GM12875 (cell line): ENCODE measurements at regions not wholly inside any gene's neighbourhood (a gene's known extent, or its start where the extent isn't known, plus 50 kb on each side); places are given as distances from the start of the nearest gene placed in this dataset.

Experiments used
- H3K4me3 ChIP-seq: one replicate; pipeline ENCODE4 v1.5.1; 2011; ENCODE audit warnings: low read depth, low read length, control low read depth
- TF ChIP-seq, protein P1 (sequence below): IDR thresholded peaks from 2 replicates; pipeline ENCODE4 v1.5.1; 2011; ENCODE audit warnings: low read depth, mild to moderate bottlenecking, control low read depth, inconsistent platforms, low read length, moderate library complexity, borderline replicate concordance; ENCODE audit not compliant: insufficient read depth

DNA sequence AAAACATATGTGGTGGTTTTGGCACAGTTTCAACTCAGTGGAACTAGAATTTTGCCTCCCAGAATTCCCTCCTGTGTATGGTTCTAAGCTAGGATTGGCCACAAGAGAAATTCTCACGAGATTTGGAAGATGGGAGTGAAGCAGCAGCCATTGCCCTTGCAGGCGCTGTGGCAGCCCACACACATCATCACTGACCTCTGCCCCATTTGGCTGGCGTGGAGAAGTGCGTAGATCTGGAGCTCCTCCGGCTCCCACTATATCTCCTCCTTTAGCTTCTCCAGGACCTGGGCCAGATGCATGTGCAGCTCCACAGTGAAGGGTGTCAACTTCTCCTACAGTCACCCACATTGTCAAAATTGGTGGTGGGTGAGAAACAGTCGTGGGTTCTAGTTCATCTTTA, 199.6 kb downstream of the EFHB start:
- H3K4me3 ChIP-seq, result no peak overlapping the region
- TF ChIP-seq, protein P1, sequence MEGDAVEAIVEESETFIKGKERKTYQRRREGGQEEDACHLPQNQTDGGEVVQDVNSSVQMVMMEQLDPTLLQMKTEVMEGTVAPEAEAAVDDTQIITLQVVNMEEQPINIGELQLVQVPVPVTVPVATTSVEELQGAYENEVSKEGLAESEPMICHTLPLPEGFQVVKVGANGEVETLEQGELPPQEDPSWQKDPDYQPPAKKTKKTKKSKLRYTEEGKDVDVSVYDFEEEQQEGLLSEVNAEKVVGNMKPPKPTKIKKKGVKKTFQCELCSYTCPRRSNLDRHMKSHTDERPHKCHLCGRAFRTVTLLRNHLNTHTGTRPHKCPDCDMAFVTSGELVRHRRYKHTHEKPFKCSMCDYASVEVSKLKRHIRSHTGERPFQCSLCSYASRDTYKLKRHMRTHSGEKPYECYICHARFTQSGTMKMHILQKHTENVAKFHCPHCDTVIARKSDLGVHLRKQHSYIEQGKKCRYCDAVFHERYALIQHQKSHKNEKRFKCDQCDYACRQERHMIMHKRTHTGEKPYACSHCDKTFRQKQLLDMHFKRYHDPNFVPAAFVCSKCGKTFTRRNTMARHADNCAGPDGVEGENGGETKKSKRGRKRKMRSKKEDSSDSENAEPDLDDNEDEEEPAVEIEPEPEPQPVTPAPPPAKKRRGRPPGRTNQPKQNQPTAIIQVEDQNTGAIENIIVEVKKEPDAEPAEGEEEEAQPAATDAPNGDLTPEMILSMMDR, result no peak

DNA sequence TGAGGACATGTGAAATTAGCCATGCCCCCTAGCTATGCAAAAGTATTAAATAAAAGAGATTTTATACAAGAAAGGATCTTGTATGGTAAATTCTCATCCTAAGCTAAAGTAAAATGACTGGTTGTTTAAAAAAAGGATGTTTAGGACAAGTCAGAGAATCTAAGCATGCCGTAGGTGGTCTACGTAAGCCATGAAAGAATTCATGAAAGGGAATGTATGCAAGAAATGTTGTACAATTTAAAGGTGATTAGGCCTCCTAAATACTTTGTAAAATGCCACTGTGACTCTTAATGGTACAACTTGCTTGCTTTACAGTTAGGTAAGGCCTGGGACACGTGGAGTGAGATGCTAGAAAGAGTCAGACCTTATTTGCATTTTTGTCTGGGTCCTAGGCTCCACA, 209.0 kb downstream of the EFHB start:
- TF ChIP-seq, protein P1, result no peak
- no peak overlapping the region for H3K4me3 ChIP-seq

DNA sequence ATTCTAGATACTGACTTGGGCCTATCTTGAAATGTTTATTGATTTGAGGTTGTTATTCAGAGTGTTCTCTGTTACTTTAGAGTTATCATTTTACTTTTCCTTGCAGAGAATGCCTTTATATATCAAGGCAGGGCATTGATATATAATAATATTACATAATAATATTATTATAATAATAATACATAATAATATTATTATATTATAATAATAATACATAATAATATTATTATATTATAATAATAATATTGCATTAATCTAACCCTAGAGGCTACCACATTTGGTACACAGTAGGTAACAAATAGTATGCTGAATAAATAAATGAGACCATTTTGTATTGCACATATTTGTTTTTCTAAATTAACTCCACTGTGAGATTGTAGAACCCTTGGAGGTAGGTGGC, 216.3 kb downstream of the EFHB start:
- no peak overlapping the region for H3K4me3 ChIP-seq
- TF ChIP-seq, protein P1, result no peak

DNA sequence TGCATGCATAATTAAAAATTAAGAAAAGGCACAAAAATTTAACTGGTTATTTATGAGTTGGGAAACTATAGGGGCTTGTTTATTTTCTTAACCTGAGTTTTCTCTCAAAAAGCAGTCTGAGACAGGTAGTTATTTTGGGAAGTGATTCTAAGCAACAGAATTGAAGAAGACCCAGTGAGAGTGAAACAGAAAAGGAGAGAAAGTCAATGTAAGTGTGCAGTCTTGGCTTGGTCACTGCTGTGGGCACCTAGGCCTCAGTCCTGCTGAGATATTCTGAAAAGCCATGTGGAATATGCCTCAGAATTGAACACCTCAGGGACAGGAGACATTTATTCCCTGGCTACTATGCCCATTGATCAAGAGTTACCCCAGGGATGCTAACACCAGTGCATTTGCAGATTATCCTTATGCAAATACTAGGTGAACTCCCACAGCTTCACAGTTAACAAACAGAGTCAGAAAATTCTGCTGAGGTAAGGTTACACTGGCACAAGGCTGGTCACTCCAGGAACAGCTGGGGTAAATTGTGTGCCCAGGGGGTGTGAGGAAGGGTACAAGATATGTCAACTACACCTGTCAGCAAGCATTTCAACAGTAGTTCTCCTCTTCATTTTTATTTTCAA, 222.7 kb downstream of the EFHB start:
- TF ChIP-seq, protein P1, result no peak
- no peak overlapping the region for H3K4me3 ChIP-seq

DNA sequence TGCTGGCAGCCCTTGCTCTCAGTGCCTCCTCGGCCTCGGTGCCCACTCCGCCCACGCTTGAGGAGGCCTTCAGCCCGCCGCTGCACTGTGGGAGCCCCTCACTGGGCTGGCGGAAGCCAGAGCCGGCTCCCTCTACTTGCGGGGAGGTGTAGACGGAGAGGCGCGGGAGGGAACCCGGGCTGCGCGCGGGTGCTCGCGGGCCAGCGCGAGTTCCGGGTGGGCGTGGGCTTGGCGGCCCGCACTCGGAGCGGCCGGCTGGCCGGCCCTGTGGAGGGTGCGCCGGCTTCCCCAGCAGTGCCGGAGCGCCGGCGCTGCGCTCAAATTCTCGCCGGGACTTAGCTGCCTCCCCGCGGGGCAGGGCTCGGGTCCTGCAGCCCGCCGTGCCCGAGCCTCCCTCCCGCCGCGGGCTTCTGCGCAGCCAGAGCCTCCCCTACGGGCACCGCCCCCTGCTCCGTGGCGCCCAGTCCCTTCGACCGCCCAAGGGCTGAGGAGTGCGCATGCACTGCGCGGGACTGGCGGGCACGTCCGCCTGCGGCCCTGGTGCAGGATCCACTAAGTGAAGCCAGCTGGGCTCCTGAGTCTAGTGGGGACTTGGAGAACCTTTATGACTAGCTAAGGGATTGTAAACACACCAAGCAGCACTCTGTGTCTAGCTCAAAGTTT, 231.5 kb downstream of the EFHB start:
- H3K4me3 ChIP-seq, result no peak overlapping the region
- TF ChIP-seq, protein P1, result no peak

DNA sequence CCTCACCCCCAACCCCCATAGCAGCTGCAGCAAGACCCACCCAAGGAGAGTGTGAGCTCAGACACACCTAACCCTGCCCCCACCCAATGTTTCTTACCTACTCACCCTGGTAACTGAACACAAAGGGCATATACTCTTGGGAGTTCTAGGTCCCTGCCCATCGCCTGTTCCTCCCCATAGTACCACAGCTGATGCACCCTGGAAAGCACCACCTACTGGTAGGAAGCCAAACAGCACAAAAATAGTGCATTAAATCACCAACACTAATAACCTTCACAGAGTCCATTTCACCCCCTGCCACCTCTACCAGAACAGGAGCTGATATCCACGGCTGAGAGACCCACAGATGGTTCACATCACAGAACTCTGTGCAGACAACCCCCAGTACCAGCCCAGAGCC, 245.2 kb downstream of the EFHB start:
- TF ChIP-seq, protein P1, result peak; percentile 16; the same call in 1 of the 2 replicates
- no peak overlapping the region for H3K4me3 ChIP-seq

DNA sequence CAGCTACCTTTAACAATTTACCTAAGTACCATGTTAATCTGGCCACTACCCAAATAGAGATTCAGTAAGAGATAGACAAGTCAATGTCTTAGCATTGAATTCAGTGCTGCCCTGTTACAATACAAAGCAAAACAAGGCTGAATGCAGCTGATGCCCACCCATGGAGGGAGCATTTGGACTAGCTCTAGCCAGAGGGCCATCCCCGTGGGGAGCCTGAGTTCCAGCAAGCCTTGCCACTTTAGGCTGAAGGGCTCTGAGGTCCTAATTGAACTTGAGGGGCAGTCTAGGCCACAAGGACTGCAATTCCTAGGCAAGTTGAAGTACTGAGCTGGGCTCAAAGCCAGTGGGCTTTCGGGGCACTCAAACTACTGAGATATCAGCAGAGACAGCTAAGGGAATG, 265.9 kb downstream of the EFHB start:
- TF ChIP-seq, protein P1, result no peak
- no peak overlapping the region for H3K4me3 ChIP-seq
